DND-41 (cell line): ENCODE measurements at regions not wholly inside any gene's neighbourhood (a gene's known extent, or its start where the extent isn't known, plus 50 kb on each side); places are given as distances from the start of the nearest gene placed in this dataset.

Experiments
- CTCF ChIP-seq: IDR thresholded peaks from 2 replicates; pipeline ENCODE4 v1.5.1; 2012; ENCODE audit warnings: borderline replicate concordance, low read length, moderate library complexity, mild to moderate bottlenecking; ENCODE audit not compliant: poor library complexity, severe bottlenecking; ENCODE audit errors: extremely low read depth
- EZH2 ChIP-seq: IDR thresholded peaks from 3 replicates; pipeline ENCODE4 v1.6.1; 2012; ENCODE audit warnings: borderline replicate concordance, low read depth, mild to moderate bottlenecking, moderate library complexity, low read length, inconsistent platforms; ENCODE audit not compliant: severe bottlenecking

- TF ChIP-seq CTCF (no peak), EZH2 (no peak)
These were observed 245.9 kb upstream of the HS3ST5 start for GRCh38 chr6:114588726-114589125.
